ENCODE measurements at regions not wholly inside any gene's neighbourhood (a gene's known extent, or its start where the extent isn't known, plus 50 kb on each side); places are given as distances from the start of the nearest gene placed in this dataset.

DNA sequence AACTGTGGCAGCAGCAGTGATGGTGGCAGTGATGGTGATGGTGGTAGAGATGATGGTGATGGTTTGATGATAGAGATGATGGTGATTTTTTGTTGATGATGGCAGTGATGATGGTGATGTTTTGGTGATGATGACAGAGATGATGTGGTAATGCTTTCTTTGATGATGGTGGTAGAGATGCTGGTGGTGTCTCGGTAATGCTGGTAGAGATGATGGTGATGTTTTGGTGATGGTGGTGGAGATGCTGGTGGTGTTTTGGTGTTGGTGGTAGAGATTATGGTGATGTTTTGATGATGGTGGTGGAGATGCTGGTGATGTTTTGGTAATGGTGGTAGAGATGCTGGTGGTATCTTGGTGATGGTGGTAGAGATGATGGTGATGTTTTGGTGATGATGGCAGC, 131.6 kb downstream of the NAV1 start:
- Histone ChIP-seq H3K36me3 (ENCODE audit: control insufficient read depth in 1 of 2, insufficient read depth in 2 of 2, low read length in 2 of 2) (no peaks in the 10 kb centered on the region), H3K27me3 (ENCODE audit: insufficient read depth, low read length) (no peaks in the 10 kb centered on the region), H3K4me2 (ENCODE audit: low read length) (no peak overlapping the region), H3K9me3 (ENCODE audit: control insufficient read depth in 1 of 2, insufficient read depth in 1 of 2, low read depth in 1 of 2, low read length in 2 of 2) (no peaks in the 10 kb centered on the region), H3K27ac (ENCODE audit: low read depth, low read length) (no peak overlapping the region), H3K4me1 (ENCODE audit: control insufficient read depth in 1 of 2, insufficient read depth in 2 of 2, low read length in 2 of 2) (peaks cover 0 to 5% of the 10 kb centered on the region in 2 experiments; a peak in 1 of 4 replicates), H4K20me1 (ENCODE audit: insufficient read depth) (no peaks in the 10 kb centered on the region), H3K79me2 (ENCODE audit: insufficient read depth, low read length) (no peaks in the 10 kb centered on the region), H3K4me3 (replicated peaks in 1 of 2; ENCODE audit: low read depth in 1 of 2, low read length in 2 of 2) (no peak overlapping the region), H2AFZ (ENCODE audit: low read depth, low read length, poor library complexity, severe bottlenecking) (no peak overlapping the region), H3K9me2 (ENCODE audit: insufficient read depth) (no peaks in the 10 kb centered on the region), H3K9ac (ENCODE audit: low read length) (no peak overlapping the region)
- ATAC-seq (no peak), DNase-seq (ENCODE audit: low read depth, low spot score) (no peak)
- intact Hi-C loops (cut with micrococcal nuclease), result no loop called here
- ChIA-PET RAD21 (ENCODE audit: low non-redundant PET in 1 of 2, low total read pairs in 2 of 2, uncharacterized antibody in 2 of 2, unreplicated experiment in 2 of 2) (no interaction called here), POLR2A (no interaction called here), CTCF (no interaction called here)
- TF ChIP-seq JUND (IDR thresholded peaks at IDR 0.05) (no peak), CBX3 (IDR thresholded peaks at IDR 0.05; ENCODE audit: low read depth) (no peak), CTCF (IDR thresholded peaks at IDR 0.05 in 2 of 3, conservative IDR thresholded peaks at IDR 0.05 in 1 of 3; ENCODE audit: borderline replicate concordance in 1 of 3, insufficient read depth in 1 of 3, low read depth in 2 of 3, low read length in 2 of 3) (no peak), CEBPB (IDR thresholded peaks at IDR 0.05; ENCODE audit: low read depth) (no peak), ZFX (IDR thresholded peaks at IDR 0.05) (no peak), EZH2 (IDR thresholded peaks at IDR 0.05) (no peak), EGR1 (IDR thresholded peaks at IDR 0.05; ENCODE audit: low read depth) (no peak), YY1 (IDR thresholded peaks at IDR 0.05; ENCODE audit: extremely low read depth, insufficient replicate concordance, low read depth, low read length) (no peak), POLR2AphosphoS5 (IDR thresholded peaks at IDR 0.05; ENCODE audit: low read depth, low read length) (no peak), RAD21 (IDR thresholded peaks at IDR 0.05; ENCODE audit: low read depth) (no peak), TCF7L2 (IDR thresholded peaks at IDR 0.05; ENCODE audit: borderline replicate concordance, extremely low read depth, insufficient read depth, insufficient read length) (no peak), SP1 (IDR thresholded peaks at IDR 0.05; ENCODE audit: low read depth) (no peak), ZNF274 (IDR thresholded peaks at IDR 0.05; ENCODE audit: low read depth, low read length) (no peak)
- TF ChIP-seq, protein P1, sequence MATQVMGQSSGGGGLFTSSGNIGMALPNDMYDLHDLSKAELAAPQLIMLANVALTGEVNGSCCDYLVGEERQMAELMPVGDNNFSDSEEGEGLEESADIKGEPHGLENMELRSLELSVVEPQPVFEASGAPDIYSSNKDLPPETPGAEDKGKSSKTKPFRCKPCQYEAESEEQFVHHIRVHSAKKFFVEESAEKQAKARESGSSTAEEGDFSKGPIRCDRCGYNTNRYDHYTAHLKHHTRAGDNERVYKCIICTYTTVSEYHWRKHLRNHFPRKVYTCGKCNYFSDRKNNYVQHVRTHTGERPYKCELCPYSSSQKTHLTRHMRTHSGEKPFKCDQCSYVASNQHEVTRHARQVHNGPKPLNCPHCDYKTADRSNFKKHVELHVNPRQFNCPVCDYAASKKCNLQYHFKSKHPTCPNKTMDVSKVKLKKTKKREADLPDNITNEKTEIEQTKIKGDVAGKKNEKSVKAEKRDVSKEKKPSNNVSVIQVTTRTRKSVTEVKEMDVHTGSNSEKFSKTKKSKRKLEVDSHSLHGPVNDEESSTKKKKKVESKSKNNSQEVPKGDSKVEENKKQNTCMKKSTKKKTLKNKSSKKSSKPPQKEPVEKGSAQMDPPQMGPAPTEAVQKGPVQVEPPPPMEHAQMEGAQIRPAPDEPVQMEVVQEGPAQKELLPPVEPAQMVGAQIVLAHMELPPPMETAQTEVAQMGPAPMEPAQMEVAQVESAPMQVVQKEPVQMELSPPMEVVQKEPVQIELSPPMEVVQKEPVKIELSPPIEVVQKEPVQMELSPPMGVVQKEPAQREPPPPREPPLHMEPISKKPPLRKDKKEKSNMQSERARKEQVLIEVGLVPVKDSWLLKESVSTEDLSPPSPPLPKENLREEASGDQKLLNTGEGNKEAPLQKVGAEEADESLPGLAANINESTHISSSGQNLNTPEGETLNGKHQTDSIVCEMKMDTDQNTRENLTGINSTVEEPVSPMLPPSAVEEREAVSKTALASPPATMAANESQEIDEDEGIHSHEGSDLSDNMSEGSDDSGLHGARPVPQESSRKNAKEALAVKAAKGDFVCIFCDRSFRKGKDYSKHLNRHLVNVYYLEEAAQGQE (IDR thresholded peaks at IDR 0.05; ENCODE audit: low read depth), result no peak
- BruUV-seq (replicated peaks), result no TSS peak
